RWPE2 (cell line): ENCODE measurements at regions not wholly inside any gene's neighbourhood (a gene's known extent, or its start where the extent isn't known, plus 50 kb on each side); places are given as distances from the start of the nearest gene placed in this dataset.

Source experiments
- ATAC-seq: fragments of 200-7000 bp; cut with Tn5 transposase; 3 replicates; pipeline ENCODE4 v1.9.1; 2021; ENCODE audit warnings: low read depth
- DNase-seq: peaks from one replicate; pipeline ENCODE4 v3.0.0-alpha.2; 2020; ENCODE audit warnings: low spot score
- H3K27ac ChIP-seq: fragments of 450-650 bp; 2 replicates; pipeline ENCODE4 v1.5.1; 2017; ENCODE audit warnings: mild to moderate bottlenecking; ENCODE audit not compliant: poor library complexity, severe bottlenecking
- H3K27me3 ChIP-seq: fragments of 250-450 bp; sonication (Bioruptor Pico); 2 replicates; pipeline ENCODE4 v1.5.1; 2021; ENCODE audit warnings: mild to moderate bottlenecking, moderate library complexity; ENCODE audit not compliant: insufficient read depth, poor library complexity, severe bottlenecking
- H3K36me3 ChIP-seq: fragments of 250-450 bp; sonication (Bioruptor Pico); 2 replicates; pipeline ENCODE4 v1.5.1; 2020; ENCODE audit warnings: low read depth, mild to moderate bottlenecking, moderate library complexity
- H3K4me1 ChIP-seq: fragments of 250-450 bp; sonication (Bioruptor Pico); 2 replicates; pipeline ENCODE4 v1.5.1; 2021; ENCODE audit warnings: mild to moderate bottlenecking, moderate library complexity; ENCODE audit not compliant: insufficient read depth, poor library complexity, severe bottlenecking
- H3K4me3 ChIP-seq: fragments of 250-450 bp; sonication (Bioruptor Pico); 2 replicates; pipeline ENCODE4 v1.5.1; 2021; ENCODE audit warnings: mild to moderate bottlenecking, moderate library complexity; ENCODE audit not compliant: severe bottlenecking
- H3K9me3 ChIP-seq: fragments of 250-450 bp; sonication (Bioruptor Pico); 2 replicates; pipeline ENCODE4 v1.5.1; 2021; ENCODE audit warnings: mild to moderate bottlenecking, moderate library complexity; ENCODE audit not compliant: severe bottlenecking
- TF ChIP-seq, protein P1 (sequence below): fragments of 450-650 bp; IDR thresholded peaks from one replicate; pipeline ENCODE4 v1.5.1; 2017; ENCODE audit warnings: mild to moderate bottlenecking, moderate library complexity; ENCODE audit not compliant: poor library complexity, severe bottlenecking

DNA sequence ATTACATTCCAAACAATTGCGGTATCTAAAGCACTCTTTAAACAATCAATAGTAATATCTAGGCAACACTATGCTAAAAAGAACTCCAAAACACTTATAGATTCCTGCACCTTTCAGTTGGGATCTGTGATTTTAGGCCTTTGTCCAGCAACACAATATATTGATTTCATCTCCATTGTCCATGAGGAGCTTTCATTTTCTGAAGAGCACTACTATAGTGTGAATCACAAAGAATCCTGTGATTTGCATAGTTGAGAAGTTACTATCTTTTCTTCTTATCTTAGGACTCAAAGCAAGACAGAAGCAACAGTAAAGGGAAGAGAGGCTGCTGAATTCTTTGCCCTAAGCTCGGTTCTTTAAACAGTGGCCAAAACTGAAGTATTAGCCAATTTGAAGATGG is 846.8 kb downstream of the IPMK start:
- H3K4me1 ChIP-seq, result no peaks in the 10 kb centered on the region
- H3K36me3 ChIP-seq, result no peaks in the 10 kb centered on the region
- no peak overlapping the region for H3K27ac ChIP-seq
- TF ChIP-seq, protein P1, sequence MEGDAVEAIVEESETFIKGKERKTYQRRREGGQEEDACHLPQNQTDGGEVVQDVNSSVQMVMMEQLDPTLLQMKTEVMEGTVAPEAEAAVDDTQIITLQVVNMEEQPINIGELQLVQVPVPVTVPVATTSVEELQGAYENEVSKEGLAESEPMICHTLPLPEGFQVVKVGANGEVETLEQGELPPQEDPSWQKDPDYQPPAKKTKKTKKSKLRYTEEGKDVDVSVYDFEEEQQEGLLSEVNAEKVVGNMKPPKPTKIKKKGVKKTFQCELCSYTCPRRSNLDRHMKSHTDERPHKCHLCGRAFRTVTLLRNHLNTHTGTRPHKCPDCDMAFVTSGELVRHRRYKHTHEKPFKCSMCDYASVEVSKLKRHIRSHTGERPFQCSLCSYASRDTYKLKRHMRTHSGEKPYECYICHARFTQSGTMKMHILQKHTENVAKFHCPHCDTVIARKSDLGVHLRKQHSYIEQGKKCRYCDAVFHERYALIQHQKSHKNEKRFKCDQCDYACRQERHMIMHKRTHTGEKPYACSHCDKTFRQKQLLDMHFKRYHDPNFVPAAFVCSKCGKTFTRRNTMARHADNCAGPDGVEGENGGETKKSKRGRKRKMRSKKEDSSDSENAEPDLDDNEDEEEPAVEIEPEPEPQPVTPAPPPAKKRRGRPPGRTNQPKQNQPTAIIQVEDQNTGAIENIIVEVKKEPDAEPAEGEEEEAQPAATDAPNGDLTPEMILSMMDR, result no peak
- no peak overlapping the region for H3K4me3 ChIP-seq
- ATAC-seq (no peak), DNase-seq (no peak)
- H3K27me3 ChIP-seq, result no peaks in the 10 kb centered on the region
- H3K9me3 ChIP-seq, result no peaks in the 10 kb centered on the region

DNA sequence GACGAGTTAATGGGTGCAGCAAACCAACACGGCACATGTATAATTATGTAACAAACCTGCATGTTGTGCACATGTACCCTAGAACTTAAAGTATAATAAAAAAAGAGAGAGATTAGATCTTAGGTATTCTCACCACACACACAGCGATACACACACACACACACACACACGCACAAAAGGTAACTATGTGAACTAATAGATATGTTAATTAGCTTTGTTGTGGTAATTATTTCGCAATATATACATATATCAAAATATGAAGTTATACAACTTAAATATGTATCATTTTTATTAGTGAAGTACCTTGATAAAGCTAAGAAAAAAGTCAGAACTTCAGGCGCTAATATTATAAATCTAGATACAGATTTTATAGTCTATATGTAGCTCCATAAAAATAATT is 849.2 kb downstream of the IPMK start:
- DNase-seq, result no peak
- Histone ChIP-seq H3K9me3 (no peaks in the 10 kb centered on the region), H3K4me1 (no peaks in the 10 kb centered on the region), H3K27ac (no peak overlapping the region), H3K36me3 (no peaks in the 10 kb centered on the region), H3K4me3 (no peak overlapping the region), H3K27me3 (no peaks in the 10 kb centered on the region)
- ATAC-seq, result no peak
- TF ChIP-seq, protein P1, result no peak

DNA sequence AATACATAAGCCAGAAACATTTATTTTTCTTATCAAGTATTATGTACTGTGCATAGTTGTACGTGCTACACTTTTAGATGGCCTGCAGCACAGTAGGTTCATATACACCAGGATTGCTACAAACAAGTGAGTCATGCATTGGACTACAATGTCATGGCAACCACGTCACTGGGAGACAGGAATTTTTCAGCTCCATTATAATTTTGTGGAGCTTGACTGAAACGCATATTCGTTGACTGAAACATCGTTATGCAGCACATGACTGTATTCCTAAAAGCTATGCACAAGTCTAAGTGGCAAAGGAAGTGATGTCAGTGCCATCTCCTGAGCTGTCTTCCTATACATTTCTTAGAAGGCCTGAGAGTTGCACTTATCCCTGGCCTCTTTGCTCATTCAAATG is 871.8 kb downstream of the IPMK start:
- Histone ChIP-seq H3K27me3 (peaks cover 6% of the 10 kb centered on the region), H3K27ac (no peak overlapping the region), H3K4me3 (no peak overlapping the region), H3K36me3 (no peaks in the 10 kb centered on the region), H3K4me1 (no peaks in the 10 kb centered on the region), H3K9me3 (no peaks in the 10 kb centered on the region)
- no peak for DNase-seq
- TF ChIP-seq, protein P1, result no peak
- no peak for ATAC-seq

DNA sequence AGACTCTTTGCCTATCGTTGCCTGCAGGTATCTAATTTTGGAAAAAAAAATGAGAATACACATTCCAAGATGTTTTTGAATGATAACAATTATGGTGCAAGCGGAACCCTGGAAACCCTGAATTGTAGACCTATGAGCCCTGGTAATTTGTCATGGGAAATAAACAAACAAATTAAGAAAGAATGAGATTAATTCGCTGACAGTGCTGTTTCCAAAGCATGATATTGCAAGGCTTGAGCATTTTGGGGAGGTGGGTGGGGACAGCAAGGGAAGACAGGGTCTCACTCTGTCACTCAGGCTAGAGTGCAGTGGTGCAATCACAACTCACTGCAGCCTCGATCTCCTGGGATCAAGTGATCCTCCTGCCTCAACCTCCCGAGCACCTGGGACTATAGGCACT is 900.3 kb downstream of the IPMK start:
- no peak overlapping the region for H3K4me3 ChIP-seq
- H3K9me3 ChIP-seq, result no peaks in the 10 kb centered on the region
- no peaks in the 10 kb centered on the region for H3K27me3 ChIP-seq
- TF ChIP-seq, protein P1, result no peak
- H3K4me1 ChIP-seq, result no peaks in the 10 kb centered on the region
- no peak for DNase-seq
- no peak for ATAC-seq
- no peaks in the 10 kb centered on the region for H3K36me3 ChIP-seq
- H3K27ac ChIP-seq, result no peak overlapping the region

DNA sequence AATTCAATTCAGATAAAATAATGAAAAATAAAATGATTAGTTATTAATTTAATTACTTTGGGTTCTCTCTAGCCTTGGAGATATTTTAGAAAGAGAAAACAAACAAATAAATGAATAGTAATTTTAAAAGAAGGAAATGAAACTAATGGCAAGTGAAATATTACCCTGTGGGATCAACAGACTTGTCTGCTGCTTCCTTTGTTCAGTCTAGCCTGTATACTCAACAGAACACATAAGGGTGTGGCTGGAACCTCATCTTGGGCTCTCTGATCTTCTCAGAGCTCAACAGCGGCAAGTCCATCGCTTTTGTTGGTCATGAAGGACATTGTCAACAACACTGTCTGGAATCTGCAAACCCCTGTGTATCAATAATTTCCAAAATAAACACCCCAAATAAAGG is 904.9 kb downstream of the IPMK start:
- H3K27ac ChIP-seq, result no peak overlapping the region
- no peak for ATAC-seq

More for the DNA sequence above, 904.9 kb downstream of the IPMK start:
- no peaks in the 10 kb centered on the region for H3K4me1 ChIP-seq
- TF ChIP-seq, protein P1, result no peak
- H3K4me3 ChIP-seq, result no peak overlapping the region
- H3K9me3 ChIP-seq, result no peaks in the 10 kb centered on the region
- DNase-seq, result no peak
- H3K36me3 ChIP-seq, result no peaks in the 10 kb centered on the region
- peaks cover 3% of the 10 kb centered on the region for H3K27me3 ChIP-seq
